Panc1 (cell line): ENCODE measurements at regions not wholly inside any gene's neighbourhood (a gene's known extent, or its start where the extent isn't known, plus 50 kb on each side); places are given as distances from the start of the nearest gene placed in this dataset.

Source experiments
- ATAC-seq: fragments of 200-7000 bp; cut with Tn5 transposase; 2 replicates; pipeline ENCODE4 v1.9.1; 2020; ENCODE audit warnings: mild to moderate bottlenecking, moderate library complexity
- BruUV-seq: library from RNA; stranded (reverse); fragments of 400-500 nt; replicated peaks from 2 replicates; lab custom pipeline; 2021; lab: Mats Ljungman, UMichigan
- CTCF ChIA-PET: fragments of 300-600 bp; sonication (Branson Sonifier 250); formaldehyde crosslinking; loops from one replicate; lab custom pipeline; 2022; ENCODE audit warnings: antibody characterized with exemption; lab: Charles Lee
- POLR2A ChIA-PET: fragments of 300-600 bp; sonication (Branson Sonifier 250); formaldehyde crosslinking; loops from one replicate; lab custom pipeline; 2022; ENCODE audit warnings: antibody characterized with exemption; lab: Charles Lee
- DNase-seq: peaks from one replicate; pipeline ENCODE4 v3.0.0-alpha.2; 2010; ENCODE audit warnings: low read depth, low spot score
- H3K27ac ChIP-seq: 2 replicates; pipeline ENCODE4 v1.5.1; 2011; ENCODE audit warnings: mild to moderate bottlenecking, low read length, inconsistent platforms
- H3K27me3 ChIP-seq: fragments of 200-500 bp; sonication (Bioruptor generic); 2 replicates; pipeline ENCODE4 v1.6.0; 2014; ENCODE audit warnings: low read length, inconsistent platforms; ENCODE audit not compliant: control insufficient read depth, insufficient read depth
- H3K36me3 ChIP-seq: fragments of 200-500 bp; sonication (Bioruptor generic); 2 replicates; pipeline ENCODE4 v1.5.1; 2014; ENCODE audit warnings: inconsistent platforms, mild to moderate bottlenecking, low read length, moderate library complexity; ENCODE audit not compliant: control insufficient read depth, insufficient read depth
- H3K4me1 ChIP-seq: 2 replicates; pipeline ENCODE4 v1.5.1; 2011; ENCODE audit warnings: inconsistent platforms, mild to moderate bottlenecking, low read length, moderate library complexity; ENCODE audit not compliant: control insufficient read depth, insufficient read depth
- H3K4me3 ChIP-seq, 2 experiments: 2 replicates each; pipeline ENCODE4 v1.5.1; 2011 to 2012; ENCODE audit warnings: low read depth in 2 of 2, low read length in 2 of 2, mild to moderate bottlenecking in 2 of 2, inconsistent platforms in 1 of 2, moderate library complexity in 1 of 2
- H3K9me3 ChIP-seq: fragments of 200-500 bp; sonication (Bioruptor generic); 2 replicates; pipeline ENCODE4 v1.5.1; 2014; ENCODE audit warnings: low read depth, mild to moderate bottlenecking, inconsistent platforms, low read length, moderate library complexity; ENCODE audit not compliant: control insufficient read depth, insufficient read depth
- POLR2AphosphoS5 ChIP-seq: IDR thresholded peaks from 2 replicates; pipeline ENCODE4 v1.6.1; 2012; ENCODE audit warnings: mild to moderate bottlenecking, low read depth, low read length, moderate library complexity
- SIN3A ChIP-seq: IDR thresholded peaks from 2 replicates; pipeline ENCODE4 v1.6.1; 2012; ENCODE audit warnings: low read depth, mild to moderate bottlenecking, low read length, moderate library complexity, borderline replicate concordance; ENCODE audit not compliant: insufficient read depth
- TCF7L2 ChIP-seq: IDR thresholded peaks from 2 replicates; pipeline ENCODE4 v1.6.1; 2011; ENCODE audit warnings: mild to moderate bottlenecking, low read depth, low read length, inconsistent platforms
- in situ Hi-C: cut with HindIII; loops from 2 replicates; pipeline ENCODE4 v1.10.0; 2016; ENCODE audit warnings: low sequenced_read_pairs, low pct_unique_long_range_greater_than_20kb
- intact Hi-C: fragments of 100-400 bp; cut with micrococcal nuclease; formaldehyde crosslinking; loops from one replicate; pipeline ENCODE4 v1.10.0; 2022; ENCODE audit not compliant: unreplicated experiment
- TF ChIP-seq, protein P1 (sequence below): fragments of 450-650 bp; IDR thresholded peaks from 2 replicates; pipeline ENCODE4 v1.5.1; 2017; ENCODE audit warnings: mild to moderate bottlenecking
- TF ChIP-seq, protein P2 (sequence below), 2 experiments: IDR thresholded peaks; 2 replicates each; pipeline ENCODE4 v1.6.1; 2011 to 2012; ENCODE audit warnings: low read depth in 2 of 2, control low read depth in 1 of 2, low read length in 1 of 2, mild to moderate bottlenecking in 1 of 2, moderate library complexity in 1 of 2; ENCODE audit not compliant: insufficient read depth in 1 of 2

DNA sequence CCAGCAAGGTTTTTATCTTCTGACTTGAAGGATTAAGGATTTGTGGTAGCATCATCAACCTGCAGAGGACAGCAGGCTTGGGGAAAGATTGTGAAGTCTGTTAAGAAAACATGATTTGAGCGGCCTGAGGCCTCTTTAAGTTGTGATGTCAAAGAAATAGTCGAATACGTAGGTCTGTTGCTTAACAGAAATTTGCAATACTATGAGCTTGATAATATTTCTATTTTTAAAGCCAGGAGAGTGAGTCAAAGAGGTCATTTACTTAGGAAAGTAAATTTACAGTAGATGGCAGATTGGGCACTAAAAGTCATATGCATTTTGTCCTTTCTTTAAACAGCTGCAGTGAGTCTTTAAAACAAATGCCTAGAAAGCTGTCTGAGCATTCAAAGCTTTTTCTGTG lies 336.3 kb downstream of the DIPK2A start:
- POLR2A ChIA-PET, result no interaction called here
- Histone ChIP-seq H3K4me1 (no peaks in the 10 kb centered on the region), H3K27me3 (no peaks in the 10 kb centered on the region), H3K4me3 (no peak overlapping the region), H3K9me3 (peaks cover 2% of the 10 kb centered on the region; the same call in 1 of the 2 replicates), H3K36me3 (no peaks in the 10 kb centered on the region), H3K27ac (no peak overlapping the region)
- CTCF ChIA-PET, result no interaction called here
- DNase-seq (no peak), ATAC-seq (no peak)
- no peak for TF ChIP-seq TCF7L2
- TF ChIP-seq, protein P1, sequence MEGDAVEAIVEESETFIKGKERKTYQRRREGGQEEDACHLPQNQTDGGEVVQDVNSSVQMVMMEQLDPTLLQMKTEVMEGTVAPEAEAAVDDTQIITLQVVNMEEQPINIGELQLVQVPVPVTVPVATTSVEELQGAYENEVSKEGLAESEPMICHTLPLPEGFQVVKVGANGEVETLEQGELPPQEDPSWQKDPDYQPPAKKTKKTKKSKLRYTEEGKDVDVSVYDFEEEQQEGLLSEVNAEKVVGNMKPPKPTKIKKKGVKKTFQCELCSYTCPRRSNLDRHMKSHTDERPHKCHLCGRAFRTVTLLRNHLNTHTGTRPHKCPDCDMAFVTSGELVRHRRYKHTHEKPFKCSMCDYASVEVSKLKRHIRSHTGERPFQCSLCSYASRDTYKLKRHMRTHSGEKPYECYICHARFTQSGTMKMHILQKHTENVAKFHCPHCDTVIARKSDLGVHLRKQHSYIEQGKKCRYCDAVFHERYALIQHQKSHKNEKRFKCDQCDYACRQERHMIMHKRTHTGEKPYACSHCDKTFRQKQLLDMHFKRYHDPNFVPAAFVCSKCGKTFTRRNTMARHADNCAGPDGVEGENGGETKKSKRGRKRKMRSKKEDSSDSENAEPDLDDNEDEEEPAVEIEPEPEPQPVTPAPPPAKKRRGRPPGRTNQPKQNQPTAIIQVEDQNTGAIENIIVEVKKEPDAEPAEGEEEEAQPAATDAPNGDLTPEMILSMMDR, result no peak
- intact Hi-C loops, result no loop called here
- in situ Hi-C loops, result no loop called here
- no TSS peak for BruUV-seq

DNA sequence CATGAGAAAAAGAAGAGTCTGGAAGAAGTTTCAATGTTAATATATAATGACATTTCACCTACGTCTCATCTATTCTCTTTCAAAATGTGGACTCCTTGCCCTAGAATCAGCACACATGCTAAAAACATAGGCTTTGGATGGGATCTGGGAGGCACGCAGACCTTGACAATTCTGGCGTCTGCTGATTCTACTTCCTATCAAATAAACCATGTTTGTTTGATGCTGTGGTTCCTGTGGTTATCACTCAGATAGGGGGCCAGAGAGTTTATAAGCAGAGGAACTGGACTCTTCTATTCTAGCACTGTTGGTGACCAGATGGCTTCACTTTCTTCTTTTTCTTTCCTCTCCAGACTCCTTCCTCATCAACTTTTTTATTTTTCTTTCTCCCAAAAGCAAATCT lies 336.8 kb downstream of the DIPK2A start:
- Histone ChIP-seq H3K4me1 (no peaks in the 10 kb centered on the region), H3K4me3 (no peak overlapping the region), H3K9me3 (peaks cover 2% of the 10 kb centered on the region; the same call in 1 of the 2 replicates), H3K27ac (no peak overlapping the region), H3K36me3 (no peaks in the 10 kb centered on the region), H3K27me3 (no peaks in the 10 kb centered on the region)
- ChIA-PET POLR2A (no interaction called here), CTCF (no interaction called here)
- TF ChIP-seq, protein P2, sequence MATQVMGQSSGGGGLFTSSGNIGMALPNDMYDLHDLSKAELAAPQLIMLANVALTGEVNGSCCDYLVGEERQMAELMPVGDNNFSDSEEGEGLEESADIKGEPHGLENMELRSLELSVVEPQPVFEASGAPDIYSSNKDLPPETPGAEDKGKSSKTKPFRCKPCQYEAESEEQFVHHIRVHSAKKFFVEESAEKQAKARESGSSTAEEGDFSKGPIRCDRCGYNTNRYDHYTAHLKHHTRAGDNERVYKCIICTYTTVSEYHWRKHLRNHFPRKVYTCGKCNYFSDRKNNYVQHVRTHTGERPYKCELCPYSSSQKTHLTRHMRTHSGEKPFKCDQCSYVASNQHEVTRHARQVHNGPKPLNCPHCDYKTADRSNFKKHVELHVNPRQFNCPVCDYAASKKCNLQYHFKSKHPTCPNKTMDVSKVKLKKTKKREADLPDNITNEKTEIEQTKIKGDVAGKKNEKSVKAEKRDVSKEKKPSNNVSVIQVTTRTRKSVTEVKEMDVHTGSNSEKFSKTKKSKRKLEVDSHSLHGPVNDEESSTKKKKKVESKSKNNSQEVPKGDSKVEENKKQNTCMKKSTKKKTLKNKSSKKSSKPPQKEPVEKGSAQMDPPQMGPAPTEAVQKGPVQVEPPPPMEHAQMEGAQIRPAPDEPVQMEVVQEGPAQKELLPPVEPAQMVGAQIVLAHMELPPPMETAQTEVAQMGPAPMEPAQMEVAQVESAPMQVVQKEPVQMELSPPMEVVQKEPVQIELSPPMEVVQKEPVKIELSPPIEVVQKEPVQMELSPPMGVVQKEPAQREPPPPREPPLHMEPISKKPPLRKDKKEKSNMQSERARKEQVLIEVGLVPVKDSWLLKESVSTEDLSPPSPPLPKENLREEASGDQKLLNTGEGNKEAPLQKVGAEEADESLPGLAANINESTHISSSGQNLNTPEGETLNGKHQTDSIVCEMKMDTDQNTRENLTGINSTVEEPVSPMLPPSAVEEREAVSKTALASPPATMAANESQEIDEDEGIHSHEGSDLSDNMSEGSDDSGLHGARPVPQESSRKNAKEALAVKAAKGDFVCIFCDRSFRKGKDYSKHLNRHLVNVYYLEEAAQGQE (IDR thresholded peaks at IDR 0.05; ENCODE audit: insufficient read depth in 1 of 2, low read depth in 2 of 2, low read length in 1 of 2), result no peak
- no peak for TF ChIP-seq POLR2AphosphoS5
- no peak for TF ChIP-seq SIN3A
- TF ChIP-seq TCF7L2, result no peak
- TF ChIP-seq, protein P1, result no peak
- DNase-seq (no peak), ATAC-seq (no peak)
- intact Hi-C loops (no loop called here), in situ Hi-C loops (no loop called here)
- no TSS peak for BruUV-seq

GRCh38 chr3:144312702-144313101 lies 341.1 kb downstream of the DIPK2A start:
- BruUV-seq, result no TSS peak
- intact Hi-C loops, result no loop called here
- DNase-seq (no peak), ATAC-seq (no peak)
- CTCF ChIA-PET, result no interaction called here
- Histone ChIP-seq H3K27ac (no peak overlapping the region), H3K4me3 (no peak overlapping the region), H3K36me3 (no peaks in the 10 kb centered on the region), H3K9me3 (no peaks in the 10 kb centered on the region), H3K27me3 (no peaks in the 10 kb centered on the region), H3K4me1 (no peaks in the 10 kb centered on the region)
- POLR2A ChIA-PET, result no interaction called here
- TF ChIP-seq POLR2AphosphoS5, result no peak
- TF ChIP-seq, protein P2 (IDR thresholded peaks at IDR 0.05; ENCODE audit: insufficient read depth in 1 of 2, low read depth in 2 of 2, low read length in 1 of 2), result no peak
- no peak for TF ChIP-seq TCF7L2
- TF ChIP-seq, protein P1, result no peak
- TF ChIP-seq SIN3A, result no peak
- in situ Hi-C loops, result no loop called here
